A549 (cell line): ENCODE measurements at regions not wholly inside any gene's neighbourhood (a gene's known extent, or its start where the extent isn't known, plus 50 kb on each side); places are given as distances from the start of the nearest gene placed in this dataset.

ENCODE experiments used
- ATAC-seq, 2 experiments: fragments of 200-7000 bp in 1 of 2; fragments of >200 bp in 1 of 2; cut with Nextera tagmentation in 1 of 2; cut with Tn5 transposase in 1 of 2; 3 replicates each; pipeline versions ENCODE4 v1.8.0 to v1.9.1; 2018 to 2020; ENCODE audit warnings: mild to moderate bottlenecking in 1 of 2, moderate library complexity in 1 of 2
- CTCF ChIA-PET: fragments of 300-600 bp; sonication (Branson Sonifier 250); formaldehyde crosslinking; extraction: SDS; loops from one replicate; lab custom pipeline; 2021; ENCODE audit warnings: antibody characterized with exemption, inconsistent platforms; lab: Yijun Ruan, JAX
- POLR2A ChIA-PET: fragments of 350-600 bp; formaldehyde crosslinking; extraction: SDS; loops from one replicate; lab custom pipeline; 2021; ENCODE audit warnings: antibody characterized with exemption, inconsistent platforms; lab: Yijun Ruan, JAX
- DNase-seq, 2 experiments: peaks; one replicate each; pipeline versions ENCODE4 v3.0.0 to v3.0.0-alpha.2; 2011 to 2016; ENCODE audit warnings: low read depth in 1 of 2, low spot score in 1 of 2
- FAIRE-seq: peaks from 2 replicates; lab custom pipeline; 2011; peaks lifted over from hg19 to GRCh38; lab: Jason Lieb, UNC
- H3K27ac ChIP-seq, 2 experiments: fragments of >200 bp; sonication (Bioruptor Twin); formaldehyde crosslinking; 3 replicates each; pipeline ENCODE4 v1.5.1; 2016 to 2017
- H3K4me1 ChIP-seq: fragments of >200 bp; sonication (Bioruptor Twin); formaldehyde crosslinking; 3 replicates; pipeline ENCODE4 v1.6.1; 2016
- H3K4me2 ChIP-seq: fragments of >200 bp; sonication (Bioruptor Twin); formaldehyde crosslinking; 3 replicates; pipeline ENCODE4 v1.6.1; 2016
- H3K4me3 ChIP-seq: fragments of >200 bp; sonication (Bioruptor Twin); formaldehyde crosslinking; 3 replicates; pipeline ENCODE4 v1.5.1; 2016
- H3K9me3 ChIP-seq: fragments of >200 bp; sonication (Bioruptor Twin); formaldehyde crosslinking; 3 replicates; pipeline ENCODE4 v1.6.1; 2016
- CBX2 ChIP-seq: fragments of 200-600 bp; sonication (generic); IDR thresholded peaks from 2 replicates; pipeline ENCODE4 v1.6.1; 2016; ENCODE audit warnings: low read depth, mild to moderate bottlenecking, borderline replicate concordance
- CHD4 ChIP-seq: fragments of 200-600 bp; sonication (generic); IDR thresholded peaks from 2 replicates; pipeline ENCODE4 v1.6.1; 2016; ENCODE audit warnings: antibody characterized with exemption, mild to moderate bottlenecking, borderline replicate concordance
- EHMT2 ChIP-seq: fragments of 200-600 bp; sonication (generic); IDR thresholded peaks from 2 replicates; pipeline ENCODE4 v1.6.1; 2016; ENCODE audit warnings: antibody characterized with exemption, low read depth, mild to moderate bottlenecking, moderate library complexity
- EP300 ChIP-seq, 2 experiments: fragments of >200 bp; sonication (Bioruptor Twin); formaldehyde crosslinking; IDR thresholded peaks; 2 replicates in 1 of 2; 3 replicates in 1 of 2; pipeline ENCODE4 v1.6.1; 2016 to 2017
- ESRRA ChIP-seq: fragments of 150-350 bp; IDR thresholded peaks from 2 replicates; pipeline ENCODE4 v1.6.1; 2014; ENCODE audit warnings: mild to moderate bottlenecking, low read length, borderline replicate concordance
- GATA3 ChIP-seq: IDR thresholded peaks from 2 replicates; pipeline ENCODE4 v1.6.1; 2012; ENCODE audit warnings: borderline replicate concordance
- HDAC2 ChIP-seq: fragments of 200-600 bp; sonication (generic); IDR thresholded peaks from 2 replicates; pipeline ENCODE4 v1.6.1; 2016
- HOXB5 ChIP-seq: fragments of 250-450 bp; sonication (Bioruptor Pico); IDR thresholded peaks from 2 replicates; pipeline ENCODE4 v1.5.0; 2020; ENCODE audit warnings: mild to moderate bottlenecking, moderate library complexity
- JUN ChIP-seq, 2 experiments: fragments of >200 bp; sonication (Bioruptor Twin); formaldehyde crosslinking; IDR thresholded peaks; 2 replicates in 1 of 2; 3 replicates in 1 of 2; pipeline ENCODE4 v1.6.1; 2016 to 2017
- MAFK ChIP-seq: fragments of 450-650 bp; IDR thresholded peaks from 2 replicates; pipeline ENCODE4 v1.6.1; 2014; ENCODE audit not compliant: partially characterized antibody
- MYC ChIP-seq: IDR thresholded peaks from 2 replicates; pipeline ENCODE4 v1.6.1; 2012; ENCODE audit warnings: mild to moderate bottlenecking, inconsistent platforms, low read length, improper control_type of control experiment, borderline replicate concordance
- NPAS2 ChIP-seq: fragments of 250-450 bp; sonication (Bioruptor Pico); IDR thresholded peaks from 2 replicates; pipeline ENCODE4 v1.8.0; 2022; ENCODE audit warnings: mild to moderate bottlenecking, moderate library complexity, borderline replicate concordance
- NR3C1 ChIP-seq: fragments of >200 bp; sonication (Bioruptor Twin); formaldehyde crosslinking; IDR thresholded peaks from 3 replicates; pipeline ENCODE4 v1.6.1; 2017
- PHF8 ChIP-seq: fragments of 200-600 bp; sonication (generic); IDR thresholded peaks from 2 replicates; pipeline ENCODE4 v1.6.1; 2016; ENCODE audit warnings: low read depth, mild to moderate bottlenecking, antibody characterized with exemption, moderate library complexity, borderline replicate concordance
- POLR2AphosphoS2 ChIP-seq: conservative IDR thresholded peaks from 2 replicates; pipeline ENCODE4 v1.6.1; 2012; ENCODE audit warnings: low read length, improper control_type of control experiment, inconsistent platforms
- SMC3 ChIP-seq: fragments of >200 bp; sonication (Bioruptor Twin); formaldehyde crosslinking; IDR thresholded peaks from 3 replicates; pipeline ENCODE4 v1.6.1; 2018; ENCODE audit warnings: inconsistent platforms
- SREBF2 ChIP-seq: fragments of 450-650 bp; IDR thresholded peaks from 2 replicates; pipeline ENCODE4 v1.6.1; 2014; ENCODE audit warnings: mild to moderate bottlenecking, moderate library complexity
- TP53 ChIP-seq: fragments of 250-450 bp; sonication (Bioruptor Pico); IDR thresholded peaks from 2 replicates; pipeline ENCODE4 v1.5.0; 2021; ENCODE audit warnings: mild to moderate bottlenecking, moderate library complexity
- WGBS: methylation state at CpG from one replicate; pipeline ENCODE4 v1.1.6; 2017; ENCODE audit errors: missing lambda C conversion rate; 5-methylcytosine and 5-hydroxymethylcytosine counted together
- TF ChIP-seq, protein P1 (sequence below): IDR thresholded peaks from 2 replicates; pipeline ENCODE4 v1.6.1; 2012
- TF ChIP-seq, protein P2 (sequence below): fragments of 250-450 bp; sonication (Bioruptor Pico); IDR thresholded peaks from 2 replicates; pipeline ENCODE4 v1.5.0; 2020; ENCODE audit warnings: low read depth, mild to moderate bottlenecking, moderate library complexity
- TF ChIP-seq, protein P3 (sequence below): IDR thresholded peaks from 2 replicates; pipeline ENCODE4 v1.6.1; 2012; ENCODE audit warnings: low read depth, borderline replicate concordance
- TF ChIP-seq, protein P4 (sequence below): fragments of 250-450 bp; sonication (Bioruptor Pico); IDR thresholded peaks from 2 replicates; pipeline ENCODE4 v1.5.0; 2021; ENCODE audit warnings: mild to moderate bottlenecking, moderate library complexity, borderline replicate concordance
- TF ChIP-seq, protein P5 (sequence below): fragments of 200-600 bp; sonication (generic); IDR thresholded peaks from 2 replicates; pipeline ENCODE4 v1.6.1; 2016; ENCODE audit warnings: antibody characterized with exemption, mild to moderate bottlenecking, moderate library complexity
- TF ChIP-seq, protein P6 (sequence below): IDR thresholded peaks from 2 replicates; pipeline ENCODE4 v1.6.1; 2012
- TF ChIP-seq, protein P7 (sequence below): fragments of >200 bp; sonication (Bioruptor Twin); formaldehyde crosslinking; IDR thresholded peaks from 3 replicates; pipeline ENCODE4 v1.6.1; 2016

DNA sequence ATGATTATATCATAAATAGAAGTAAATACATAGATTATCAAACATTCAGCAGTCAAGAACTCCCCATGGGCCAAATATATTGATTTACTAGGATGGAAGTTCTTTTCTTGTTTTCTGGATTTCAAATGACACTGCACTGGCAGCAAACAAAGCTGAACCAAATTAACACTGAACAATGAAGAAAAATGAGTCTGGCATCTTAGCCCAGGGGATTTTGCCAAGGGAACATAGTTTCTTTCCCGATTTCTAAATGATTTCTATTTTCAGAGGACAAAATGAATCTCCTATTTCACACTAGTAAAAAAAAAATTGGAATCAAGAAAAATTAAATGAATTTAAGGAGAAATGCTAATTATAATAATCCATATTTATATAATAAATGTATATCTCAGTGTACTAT is 116.9 kb upstream of the FAM174A start (continued):
- TF ChIP-seq EHMT2 (no peak), SMC3 (no peak), NR3C1 (no peak), TP53 (CRISPR knock-in tag) (no peak), MAFK (no peak), CBX2 (no peak)
- TF ChIP-seq, protein P1, sequence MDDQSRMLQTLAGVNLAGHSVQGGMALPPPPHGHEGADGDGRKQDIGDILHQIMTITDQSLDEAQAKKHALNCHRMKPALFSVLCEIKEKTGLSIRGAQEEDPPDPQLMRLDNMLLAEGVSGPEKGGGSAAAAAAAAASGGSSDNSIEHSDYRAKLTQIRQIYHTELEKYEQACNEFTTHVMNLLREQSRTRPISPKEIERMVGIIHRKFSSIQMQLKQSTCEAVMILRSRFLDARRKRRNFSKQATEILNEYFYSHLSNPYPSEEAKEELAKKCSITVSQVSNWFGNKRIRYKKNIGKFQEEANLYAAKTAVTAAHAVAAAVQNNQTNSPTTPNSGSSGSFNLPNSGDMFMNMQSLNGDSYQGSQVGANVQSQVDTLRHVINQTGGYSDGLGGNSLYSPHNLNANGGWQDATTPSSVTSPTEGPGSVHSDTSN: no peak

DNA sequence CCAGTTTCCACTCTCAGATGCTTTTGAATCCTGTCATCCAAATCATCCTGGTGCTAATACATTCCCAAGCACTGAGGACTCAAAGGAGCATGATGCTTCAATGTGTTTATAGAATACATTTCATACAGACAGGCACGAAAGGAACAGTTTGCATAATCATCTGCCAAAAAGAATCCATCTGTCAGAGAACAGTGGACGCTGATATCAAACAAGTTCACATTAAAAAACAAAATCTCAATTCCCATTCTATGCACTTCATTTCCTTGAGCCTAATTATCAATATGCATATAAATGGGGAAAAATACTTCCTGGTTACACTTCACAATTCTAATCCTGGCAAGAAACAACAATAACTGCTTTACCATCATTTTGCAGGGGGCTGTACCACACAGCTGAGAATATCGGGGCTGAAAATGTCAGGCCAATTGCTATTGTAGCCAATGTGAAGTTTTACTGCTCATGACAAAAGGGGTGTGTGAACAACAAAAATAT is 125.5 kb upstream of the FAM174A start:
- CTCF ChIA-PET: no interaction called here
- no peaks in the 10 kb centered on the region for H3K4me1 ChIP-seq
- no peak overlapping the region for H3K4me2 ChIP-seq
- ATAC-seq (no peak), DNase-seq (no peak), FAIRE-seq (no peak)
- WGBS: 37% methylated on average over 3 of the region's 3 CpGs
- TF ChIP-seq EP300 (IDR thresholded peaks at IDR 0.05) (no peak), MAFK (no peak), TP53 (CRISPR knock-in tag) (no peak), HDAC2 (no peak), SREBF2 (no peak), MYC (no peak), HOXB5 (CRISPR knock-in tag) (no peak), CHD4 (no peak), POLR2AphosphoS2 (no peak), ESRRA (no peak), NPAS2 (CRISPR knock-in tag) (no peak), JUN (IDR thresholded peaks at IDR 0.05) (no peak), PHF8 (no peak), GATA3 (no peak)
- TF ChIP-seq, protein P2, sequence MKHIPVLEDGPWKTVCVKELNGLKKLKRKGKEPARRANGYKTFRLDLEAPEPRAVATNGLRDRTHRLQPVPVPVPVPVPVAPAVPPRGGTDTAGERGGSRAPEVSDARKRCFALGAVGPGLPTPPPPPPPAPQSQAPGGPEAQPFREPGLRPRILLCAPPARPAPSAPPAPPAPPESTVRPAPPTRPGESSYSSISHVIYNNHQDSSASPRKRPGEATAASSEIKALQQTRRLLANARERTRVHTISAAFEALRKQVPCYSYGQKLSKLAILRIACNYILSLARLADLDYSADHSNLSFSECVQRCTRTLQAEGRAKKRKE (CRISPR knock-in tag): no peak
- TF ChIP-seq, protein P3, sequence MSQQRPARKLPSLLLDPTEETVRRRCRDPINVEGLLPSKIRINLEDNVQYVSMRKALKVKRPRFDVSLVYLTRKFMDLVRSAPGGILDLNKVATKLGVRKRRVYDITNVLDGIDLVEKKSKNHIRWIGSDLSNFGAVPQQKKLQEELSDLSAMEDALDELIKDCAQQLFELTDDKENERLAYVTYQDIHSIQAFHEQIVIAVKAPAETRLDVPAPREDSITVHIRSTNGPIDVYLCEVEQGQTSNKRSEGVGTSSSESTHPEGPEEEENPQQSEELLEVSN: no peak
- TF ChIP-seq, protein P4, sequence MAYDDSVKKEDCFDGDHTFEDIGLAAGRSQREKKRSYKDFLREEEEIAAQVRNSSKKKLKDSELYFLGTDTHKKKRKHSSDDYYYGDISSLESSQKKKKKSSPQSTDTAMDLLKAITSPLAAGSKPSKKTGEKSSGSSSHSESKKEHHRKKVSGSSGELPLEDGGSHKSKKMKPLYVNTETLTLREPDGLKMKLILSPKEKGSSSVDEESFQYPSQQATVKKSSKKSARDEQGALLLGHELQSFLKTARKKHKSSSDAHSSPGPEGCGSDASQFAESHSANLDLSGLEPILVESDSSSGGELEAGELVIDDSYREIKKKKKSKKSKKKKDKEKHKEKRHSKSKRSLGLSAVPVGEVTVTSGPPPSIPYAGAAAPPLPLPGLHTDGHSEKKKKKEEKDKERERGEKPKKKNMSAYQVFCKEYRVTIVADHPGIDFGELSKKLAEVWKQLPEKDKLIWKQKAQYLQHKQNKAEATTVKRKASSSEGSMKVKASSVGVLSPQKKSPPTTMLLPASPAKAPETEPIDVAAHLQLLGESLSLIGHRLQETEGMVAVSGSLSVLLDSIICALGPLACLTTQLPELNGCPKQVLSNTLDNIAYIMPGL: no peak
- TF ChIP-seq, protein P5, sequence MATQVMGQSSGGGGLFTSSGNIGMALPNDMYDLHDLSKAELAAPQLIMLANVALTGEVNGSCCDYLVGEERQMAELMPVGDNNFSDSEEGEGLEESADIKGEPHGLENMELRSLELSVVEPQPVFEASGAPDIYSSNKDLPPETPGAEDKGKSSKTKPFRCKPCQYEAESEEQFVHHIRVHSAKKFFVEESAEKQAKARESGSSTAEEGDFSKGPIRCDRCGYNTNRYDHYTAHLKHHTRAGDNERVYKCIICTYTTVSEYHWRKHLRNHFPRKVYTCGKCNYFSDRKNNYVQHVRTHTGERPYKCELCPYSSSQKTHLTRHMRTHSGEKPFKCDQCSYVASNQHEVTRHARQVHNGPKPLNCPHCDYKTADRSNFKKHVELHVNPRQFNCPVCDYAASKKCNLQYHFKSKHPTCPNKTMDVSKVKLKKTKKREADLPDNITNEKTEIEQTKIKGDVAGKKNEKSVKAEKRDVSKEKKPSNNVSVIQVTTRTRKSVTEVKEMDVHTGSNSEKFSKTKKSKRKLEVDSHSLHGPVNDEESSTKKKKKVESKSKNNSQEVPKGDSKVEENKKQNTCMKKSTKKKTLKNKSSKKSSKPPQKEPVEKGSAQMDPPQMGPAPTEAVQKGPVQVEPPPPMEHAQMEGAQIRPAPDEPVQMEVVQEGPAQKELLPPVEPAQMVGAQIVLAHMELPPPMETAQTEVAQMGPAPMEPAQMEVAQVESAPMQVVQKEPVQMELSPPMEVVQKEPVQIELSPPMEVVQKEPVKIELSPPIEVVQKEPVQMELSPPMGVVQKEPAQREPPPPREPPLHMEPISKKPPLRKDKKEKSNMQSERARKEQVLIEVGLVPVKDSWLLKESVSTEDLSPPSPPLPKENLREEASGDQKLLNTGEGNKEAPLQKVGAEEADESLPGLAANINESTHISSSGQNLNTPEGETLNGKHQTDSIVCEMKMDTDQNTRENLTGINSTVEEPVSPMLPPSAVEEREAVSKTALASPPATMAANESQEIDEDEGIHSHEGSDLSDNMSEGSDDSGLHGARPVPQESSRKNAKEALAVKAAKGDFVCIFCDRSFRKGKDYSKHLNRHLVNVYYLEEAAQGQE: no peak
- TF ChIP-seq, protein P6, sequence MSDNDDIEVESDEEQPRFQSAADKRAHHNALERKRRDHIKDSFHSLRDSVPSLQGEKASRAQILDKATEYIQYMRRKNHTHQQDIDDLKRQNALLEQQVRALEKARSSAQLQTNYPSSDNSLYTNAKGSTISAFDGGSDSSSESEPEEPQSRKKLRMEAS: no peak
- TF ChIP-seq, protein P7, sequence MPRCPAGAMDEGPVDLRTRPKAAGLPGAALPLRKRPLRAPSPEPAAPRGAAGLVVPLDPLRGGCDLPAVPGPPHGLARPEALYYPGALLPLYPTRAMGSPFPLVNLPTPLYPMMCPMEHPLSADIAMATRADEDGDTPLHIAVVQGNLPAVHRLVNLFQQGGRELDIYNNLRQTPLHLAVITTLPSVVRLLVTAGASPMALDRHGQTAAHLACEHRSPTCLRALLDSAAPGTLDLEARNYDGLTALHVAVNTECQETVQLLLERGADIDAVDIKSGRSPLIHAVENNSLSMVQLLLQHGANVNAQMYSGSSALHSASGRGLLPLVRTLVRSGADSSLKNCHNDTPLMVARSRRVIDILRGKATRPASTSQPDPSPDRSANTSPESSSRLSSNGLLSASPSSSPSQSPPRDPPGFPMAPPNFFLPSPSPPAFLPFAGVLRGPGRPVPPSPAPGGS: no peak
- H3K27ac ChIP-seq: no peak overlapping the region
- H3K4me3 ChIP-seq: no peak overlapping the region
- POLR2A ChIA-PET: no interaction called here
- H3K9me3 ChIP-seq: no peaks in the 10 kb centered on the region
